GM12891 (cell line): ENCODE measurements at regions not wholly inside any gene's neighbourhood (a gene's known extent, or its start where the extent isn't known, plus 50 kb on each side); places are given as distances from the start of the nearest gene placed in this dataset.

Experiments used
- DNase-seq: peaks from one replicate; pipeline ENCODE4 v3.0.0; 2011; ENCODE audit warnings: low spot score; ENCODE audit not compliant: insufficient read length
- FAIRE-seq: peaks from 2 replicates; lab custom pipeline; 2011; peaks lifted over from hg19 to GRCh38; lab: Jason Lieb, UNC
- PAX5 ChIP-seq: IDR thresholded peaks from 2 replicates; pipeline ENCODE4 v1.6.1; 2011; ENCODE audit warnings: low read length, moderate library complexity, mild to moderate bottlenecking; ENCODE audit not compliant: insufficient read depth, severe bottlenecking
- POLR2A ChIP-seq: IDR thresholded peaks from 2 replicates; pipeline ENCODE4 v1.6.1; 2011; ENCODE audit warnings: low read depth, low read length, control low read depth
- POLR2AphosphoS5 ChIP-seq: IDR thresholded peaks from 2 replicates; pipeline ENCODE4 v1.6.1; 2011; ENCODE audit warnings: low read depth, low read length, control low read depth
- POU2F2 ChIP-seq: IDR thresholded peaks from 2 replicates; pipeline ENCODE4 v1.6.1; 2011; ENCODE audit warnings: low read depth, mild to moderate bottlenecking, control low read depth, low read length, moderate library complexity
- SPI1 ChIP-seq: IDR thresholded peaks from 2 replicates; pipeline ENCODE4 v1.6.1; 2011; ENCODE audit warnings: low read depth, low read length, control low read depth
- TAF1 ChIP-seq: IDR thresholded peaks from 2 replicates; pipeline ENCODE4 v1.6.1; 2011; ENCODE audit warnings: low read depth, low read length, control low read depth

DNA sequence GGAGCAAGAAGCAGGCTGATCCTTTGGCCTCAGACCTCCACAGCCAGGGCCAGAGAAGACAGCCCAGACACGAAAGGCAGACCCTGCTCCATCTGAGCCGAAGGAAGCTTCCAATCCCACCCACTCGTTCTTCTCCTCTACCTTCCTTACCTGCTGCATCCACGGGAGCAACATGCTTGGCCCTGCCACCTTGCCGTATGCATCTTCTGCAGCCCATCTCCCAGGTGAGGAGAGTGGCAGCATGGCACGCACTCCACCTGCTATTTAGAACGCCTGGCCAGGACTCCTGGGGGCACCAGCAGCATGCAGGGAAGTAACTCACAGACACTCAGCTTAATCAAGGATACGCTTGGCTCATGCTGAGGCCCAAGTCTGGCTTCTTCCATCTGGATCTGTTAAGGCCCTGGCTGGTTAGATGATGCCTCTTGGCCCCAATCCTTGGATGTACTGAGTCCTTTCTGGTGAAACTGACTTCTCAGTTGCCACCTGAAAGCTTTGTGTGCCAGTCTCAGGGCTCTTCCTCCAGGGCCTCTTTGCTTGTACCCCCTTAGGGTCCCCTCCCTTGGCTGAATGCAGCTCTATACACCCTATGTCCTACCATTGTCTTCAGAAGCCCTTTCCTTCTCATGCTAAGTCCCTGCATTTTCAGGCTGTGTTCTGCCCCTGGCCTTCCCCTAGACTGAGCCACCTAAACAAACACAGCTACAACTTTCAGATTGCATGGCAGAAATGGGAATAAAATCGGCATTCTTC is 604.9 kb downstream of the BUD13 start:
- no peak for DNase-seq
- no peak for FAIRE-seq
- TF ChIP-seq PAX5 (no peak), POLR2A (no peak), SPI1 (no peak), TAF1 (no peak), POLR2AphosphoS5 (no peak), POU2F2 (no peak)

DNA sequence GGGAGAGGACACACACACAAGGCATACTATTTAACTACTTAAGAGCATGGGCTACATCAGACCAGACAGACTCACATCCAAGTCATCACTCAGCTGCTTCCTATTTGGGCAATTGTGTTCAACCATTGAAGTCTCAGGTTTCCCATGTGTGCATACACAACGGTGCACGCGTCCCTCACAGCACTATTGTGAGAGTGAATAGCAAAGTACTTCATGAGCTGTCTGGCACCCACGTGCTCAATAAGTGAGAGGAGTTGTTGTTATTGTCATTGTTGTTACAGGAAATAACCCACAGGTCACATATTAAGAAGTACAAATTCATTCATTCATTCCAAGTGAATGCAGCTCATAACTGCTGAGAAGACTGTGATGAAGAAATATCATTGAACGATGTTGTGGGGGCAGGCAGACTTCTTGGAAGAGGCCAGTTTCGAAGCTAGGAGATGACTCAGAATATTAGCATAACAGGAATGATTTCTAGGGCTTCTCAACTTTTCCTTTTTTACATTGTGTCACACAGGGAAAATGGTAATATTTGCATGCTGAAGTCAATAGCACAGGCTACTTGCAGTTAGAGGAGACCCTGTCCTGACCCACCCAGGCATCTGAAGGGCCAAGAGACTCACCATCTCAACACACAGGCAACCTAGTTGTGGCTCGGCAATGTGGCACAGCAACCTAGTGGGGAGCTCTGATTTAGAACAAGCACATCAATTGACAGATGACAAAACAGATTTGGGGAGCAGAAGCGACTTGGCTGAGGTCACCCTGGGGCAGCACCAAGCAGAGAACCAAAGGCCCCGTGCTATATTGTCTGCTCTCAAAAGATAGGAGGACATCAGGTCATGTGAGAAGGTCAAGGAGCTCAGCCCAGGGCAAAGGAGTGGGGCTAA is 606.0 kb downstream of the BUD13 start:
- DNase-seq, result no peak
- no peak for FAIRE-seq
- TF ChIP-seq POU2F2 (no peak), SPI1 (no peak), TAF1 (no peak), POLR2A (no peak), PAX5 (no peak), POLR2AphosphoS5 (no peak)

DNA sequence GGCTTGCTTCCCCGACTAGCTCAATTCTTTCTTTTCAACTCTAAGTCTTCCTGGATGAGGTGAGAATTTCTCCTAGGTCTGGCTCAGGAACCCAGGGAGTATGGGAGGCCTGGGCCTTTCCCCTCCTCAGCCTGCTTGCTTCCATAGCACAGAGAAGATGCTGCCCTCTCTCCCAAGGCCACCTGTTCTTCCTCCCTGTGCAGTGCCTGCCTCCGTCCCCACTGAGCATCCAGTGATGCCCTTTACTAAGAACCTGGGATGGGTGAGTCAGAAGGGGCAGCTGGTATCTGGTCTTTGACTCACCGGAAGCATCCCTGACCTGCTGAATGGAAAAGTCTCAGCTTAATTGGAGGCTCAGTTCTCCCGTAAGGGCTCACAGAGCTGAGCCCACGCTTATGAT is 607.9 kb downstream of the BUD13 start:
- FAIRE-seq, result no peak
- no peak for DNase-seq
- TF ChIP-seq POU2F2 (no peak), POLR2AphosphoS5 (no peak), POLR2A (no peak), PAX5 (no peak), SPI1 (no peak), TAF1 (no peak)

DNA sequence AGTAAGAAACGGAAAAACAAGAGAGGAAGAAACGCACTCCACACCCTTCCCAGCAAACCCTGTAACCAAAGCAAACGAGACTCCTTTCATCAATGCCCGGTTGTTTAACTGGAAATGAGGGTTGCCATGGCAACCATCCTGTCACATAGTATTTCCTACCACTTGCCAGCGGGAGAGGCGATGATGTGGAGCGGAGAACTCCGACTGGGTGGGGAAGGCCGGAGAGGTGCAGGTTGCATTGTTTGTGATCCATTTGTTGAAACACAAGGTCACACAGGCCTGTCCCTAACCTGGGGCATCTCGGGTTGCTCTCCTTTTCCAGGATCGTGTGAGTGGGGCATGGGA is 609.9 kb downstream of the BUD13 start:
- TF ChIP-seq TAF1 (no peak), POU2F2 (no peak), POLR2A (no peak), POLR2AphosphoS5 (no peak), PAX5 (no peak), SPI1 (no peak)
- no peak for DNase-seq
- no peak for FAIRE-seq

DNA sequence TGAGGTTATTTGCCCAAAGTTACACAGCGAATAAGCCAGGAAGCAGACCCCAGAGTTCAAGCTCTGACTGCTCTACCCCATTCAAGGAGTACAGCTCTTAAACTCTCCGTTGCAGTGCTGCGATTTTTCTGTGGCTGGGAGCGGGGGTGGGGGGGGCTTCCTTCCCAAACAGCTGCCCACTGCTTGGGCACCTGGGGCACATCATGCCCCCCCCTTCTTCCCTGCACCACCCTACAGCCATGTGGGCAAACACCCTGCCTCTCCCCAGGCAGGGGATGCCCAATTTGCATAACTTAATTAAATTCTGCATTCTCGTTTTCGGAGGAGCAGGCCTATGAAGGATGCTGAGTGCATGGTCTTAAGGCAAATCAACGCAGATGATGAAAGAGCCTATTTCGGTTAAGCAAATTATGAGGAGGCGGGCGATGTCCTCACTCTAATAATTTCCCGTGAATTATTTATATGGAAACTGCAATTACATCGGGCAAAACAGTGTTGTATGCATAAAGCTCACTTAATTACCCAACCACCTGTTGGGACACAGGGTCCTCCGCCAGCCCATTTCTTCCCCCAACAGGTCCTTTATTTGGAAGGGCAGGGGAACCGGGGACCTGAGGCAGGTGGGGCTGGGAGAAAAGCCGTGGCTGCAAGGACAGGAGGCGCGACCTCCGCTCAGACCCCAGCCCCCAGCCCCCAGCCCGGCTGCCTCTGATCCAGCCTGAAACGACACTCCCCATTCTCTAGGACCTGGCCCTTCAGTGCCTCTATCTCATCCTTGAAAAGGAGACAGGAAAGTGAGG is 610.5 kb downstream of the BUD13 start:
- TF ChIP-seq TAF1 (no peak), POLR2A (no peak), POU2F2 (no peak), POLR2AphosphoS5 (no peak), SPI1 (no peak), PAX5 (no peak)
- no peak for FAIRE-seq
- DNase-seq, result no peak

DNA sequence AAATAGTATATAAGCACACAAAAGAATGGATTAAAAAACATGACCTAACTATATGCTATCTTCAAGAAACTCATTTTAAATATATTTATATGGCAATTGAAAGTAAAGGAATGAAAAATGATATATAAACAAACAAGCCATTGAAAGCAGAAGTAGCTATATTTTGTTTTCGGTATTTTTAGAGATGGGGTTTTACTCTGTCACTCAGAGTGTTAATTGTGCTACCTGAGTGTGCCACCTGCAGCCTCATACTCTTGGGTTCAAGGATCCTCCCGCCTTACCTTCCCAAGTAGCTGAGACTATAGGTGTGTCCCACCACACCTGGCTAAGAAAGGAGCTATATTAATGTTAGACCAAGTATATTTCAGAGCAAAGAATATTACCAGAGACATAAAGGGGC is 624.1 kb downstream of the BUD13 start:
- DNase-seq, result no peak
- no peak for FAIRE-seq
- no peak for TF ChIP-seq POU2F2
- TF ChIP-seq TAF1, result no peak
- TF ChIP-seq PAX5, result no peak
- TF ChIP-seq POLR2AphosphoS5, result no peak
- TF ChIP-seq POLR2A, result no peak
- no peak for TF ChIP-seq SPI1

DNA sequence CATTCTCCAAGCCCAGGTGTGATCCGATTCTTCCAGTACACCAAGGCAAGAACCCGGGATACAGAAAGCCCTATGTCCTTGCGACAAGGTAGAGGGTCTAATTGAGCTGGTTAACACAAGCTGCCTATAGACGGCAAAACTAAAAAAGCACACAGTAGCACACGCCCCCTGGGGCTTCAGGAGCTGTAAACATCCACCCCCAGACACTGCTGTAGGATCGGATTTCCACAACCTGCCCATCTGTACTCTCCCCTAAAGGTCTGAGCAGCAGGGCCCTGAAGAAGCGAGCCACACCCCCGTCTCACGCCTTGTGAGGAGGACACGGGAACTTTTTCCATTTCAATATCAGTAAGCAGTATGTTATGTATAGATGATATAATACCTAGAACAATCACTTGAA is 624.7 kb downstream of the BUD13 start:
- TF ChIP-seq POU2F2 (no peak), SPI1 (no peak), TAF1 (no peak), POLR2A (no peak), PAX5 (no peak), POLR2AphosphoS5 (no peak)
- FAIRE-seq (no peak), DNase-seq (no peak)

DNA sequence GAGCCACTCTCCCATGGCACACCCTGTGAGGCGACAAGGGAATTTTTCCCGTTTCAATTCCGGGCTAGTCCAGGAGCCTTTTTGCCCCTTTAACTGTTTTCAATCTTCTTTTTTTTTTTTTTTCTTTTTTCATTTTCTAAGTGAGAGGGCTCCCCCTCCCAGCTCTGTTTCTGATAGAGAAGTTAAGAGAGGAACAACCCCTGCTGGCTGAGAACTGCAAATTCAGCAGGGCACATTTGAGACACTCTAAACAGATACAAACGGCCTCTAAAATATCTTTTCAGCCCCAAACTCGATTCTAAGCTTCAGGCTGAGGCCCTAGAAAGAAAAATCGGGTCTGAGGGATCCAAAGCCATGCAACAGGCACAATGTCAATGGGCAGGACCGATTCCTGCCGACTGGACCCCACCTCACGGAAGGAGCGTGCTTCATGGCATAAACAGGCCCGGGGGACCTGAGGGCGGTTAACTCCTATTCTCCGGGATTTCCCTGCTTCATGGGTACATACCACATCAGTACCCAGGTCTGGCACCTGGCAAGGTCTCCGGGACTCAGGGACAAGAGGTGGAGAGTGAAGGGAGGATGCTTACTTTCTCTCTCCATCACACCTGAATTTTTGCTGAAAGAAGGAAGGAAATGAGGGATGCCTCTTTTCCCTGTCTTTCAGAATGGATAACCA is 627.5 kb downstream of the BUD13 start:
- no peak for FAIRE-seq
- no peak for DNase-seq

More for the DNA sequence above, 627.5 kb downstream of the BUD13 start:
- TF ChIP-seq PAX5 (no peak), SPI1 (no peak), POLR2A (no peak), TAF1 (no peak), POLR2AphosphoS5 (no peak), POU2F2 (no peak)
